Testis (tissue), 2 donors: ENCODE measurements at regions not wholly inside any gene's neighbourhood (a gene's known extent, or its start where the extent isn't known, plus 50 kb on each side); places are given as distances from the start of the nearest gene placed in this dataset.

ENCODE experiments used
- CTCF ChIP-seq, 3 experiments: fragments of 450-650 bp in 2 of 3; fragments of 200-600 bp in 1 of 3; sonication (generic) in 1 of 3; IDR thresholded peaks; one replicate each; pipeline ENCODE4 v1.5.1; 2016 to 2019; ENCODE audit warnings: antibody characterized with exemption in 3 of 3, mild to moderate bottlenecking in 2 of 3, moderate library complexity in 1 of 3
- POLR2A ChIP-seq: fragments of 450-650 bp; IDR thresholded peaks from one replicate; pipeline ENCODE4 v1.6.1; 2017; ENCODE audit warnings: antibody characterized with exemption, mild to moderate bottlenecking, moderate library complexity

GRCh38 chr11:91997226-91997625 is 227.4 kb upstream of the FAT3 start:
- no peak for TF ChIP-seq CTCF (IDR thresholded peaks at IDR 0.05)
- no peak for TF ChIP-seq POLR2A
